Stomach (tissue), 4 donors: ENCODE measurements at regions not wholly inside any gene's neighbourhood (a gene's known extent, or its start where the extent isn't known, plus 50 kb on each side); places are given as distances from the start of the nearest gene placed in this dataset.

ENCODE experiments used
- POLR2A ChIP-seq, 4 donors: fragments of 450-650 bp; IDR thresholded peaks; one replicate each; pipeline ENCODE4 v1.6.1; 2016; ENCODE audit warnings: antibody characterized with exemption in 4 of 4, control low read depth in 2 of 4, mild to moderate bottlenecking in 1 of 4, moderate library complexity in 1 of 4
- TF ChIP-seq, protein P1 (sequence below), 7 experiments: fragments of 450-650 bp in 4 of 7; fragments of 200-600 bp in 3 of 7; sonication (generic) in 3 of 7; IDR thresholded peaks; one replicate each; pipeline ENCODE4 v1.5.1; 2016 to 2019; ENCODE audit warnings: antibody characterized with exemption in 7 of 7, control low read depth in 2 of 7, mild to moderate bottlenecking in 1 of 7

DNA sequence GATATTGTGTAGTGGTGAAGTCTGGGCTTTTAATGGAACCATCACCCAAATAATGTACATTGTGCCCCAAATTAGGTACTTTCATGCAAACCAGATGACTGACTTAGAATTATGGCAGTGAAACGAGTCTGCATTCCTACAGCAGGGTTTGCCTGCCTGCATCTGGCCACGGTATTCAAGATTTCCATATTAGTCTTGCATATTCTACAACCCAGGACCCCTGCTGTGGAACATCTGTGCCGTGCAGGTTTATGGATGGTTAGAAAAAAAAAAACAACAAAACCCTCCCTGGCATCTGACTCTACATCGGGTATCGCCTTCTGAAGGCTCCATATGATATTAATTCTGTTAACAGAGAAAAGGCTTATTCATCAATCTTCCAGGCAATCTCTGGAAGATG, 394.8 kb downstream of the DCDC2C start:
- TF ChIP-seq POLR2A (IDR thresholded peaks at IDR 0.05), result no peak
- TF ChIP-seq, protein P1, sequence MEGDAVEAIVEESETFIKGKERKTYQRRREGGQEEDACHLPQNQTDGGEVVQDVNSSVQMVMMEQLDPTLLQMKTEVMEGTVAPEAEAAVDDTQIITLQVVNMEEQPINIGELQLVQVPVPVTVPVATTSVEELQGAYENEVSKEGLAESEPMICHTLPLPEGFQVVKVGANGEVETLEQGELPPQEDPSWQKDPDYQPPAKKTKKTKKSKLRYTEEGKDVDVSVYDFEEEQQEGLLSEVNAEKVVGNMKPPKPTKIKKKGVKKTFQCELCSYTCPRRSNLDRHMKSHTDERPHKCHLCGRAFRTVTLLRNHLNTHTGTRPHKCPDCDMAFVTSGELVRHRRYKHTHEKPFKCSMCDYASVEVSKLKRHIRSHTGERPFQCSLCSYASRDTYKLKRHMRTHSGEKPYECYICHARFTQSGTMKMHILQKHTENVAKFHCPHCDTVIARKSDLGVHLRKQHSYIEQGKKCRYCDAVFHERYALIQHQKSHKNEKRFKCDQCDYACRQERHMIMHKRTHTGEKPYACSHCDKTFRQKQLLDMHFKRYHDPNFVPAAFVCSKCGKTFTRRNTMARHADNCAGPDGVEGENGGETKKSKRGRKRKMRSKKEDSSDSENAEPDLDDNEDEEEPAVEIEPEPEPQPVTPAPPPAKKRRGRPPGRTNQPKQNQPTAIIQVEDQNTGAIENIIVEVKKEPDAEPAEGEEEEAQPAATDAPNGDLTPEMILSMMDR (IDR thresholded peaks at IDR 0.05), result no peak
